Progenitor cell of endocrine pancreas (in vitro differentiated cells): ENCODE measurements at regions not wholly inside any gene's neighbourhood (a gene's known extent, or its start where the extent isn't known, plus 50 kb on each side); places are given as distances from the start of the nearest gene placed in this dataset.
"Not testable (repeated sequence)": the region's sequence is repeated elsewhere in the genome, so short reads cannot be mapped to it uniquely, and the experiment has no call there.

Source experiments
- DNase-seq: peaks from one replicate; pipeline ENCODE4 v3.0.0; 2021; ENCODE audit warnings: low spot score; ENCODE audit not compliant: unreplicated experiment
- H3K27ac Mint-ChIP-seq: 2 replicates; pipeline ENCODE4 v1.8.0; 2021; ENCODE audit warnings: mild to moderate bottlenecking, moderate library complexity, mixed read lengths
- H3K27me3 Mint-ChIP-seq: 2 replicates; pipeline ENCODE4 v1.8.0; 2021; ENCODE audit warnings: mixed read lengths
- H3K36me3 Mint-ChIP-seq: 2 replicates; pipeline ENCODE4 v1.8.0; 2022; ENCODE audit warnings: mixed read lengths; ENCODE audit not compliant: insufficient read depth
- H3K4me1 Mint-ChIP-seq: 2 replicates; pipeline ENCODE4 v1.8.0; 2021; ENCODE audit warnings: low read depth, mixed read lengths
- H3K4me3 Mint-ChIP-seq: 2 replicates; pipeline ENCODE4 v1.8.0; 2021; ENCODE audit warnings: low read depth, mild to moderate bottlenecking, moderate library complexity, mixed read lengths
- H3K9me3 Mint-ChIP-seq: 2 replicates; pipeline ENCODE4 v1.8.0; 2021; ENCODE audit warnings: low read depth, mixed read lengths
- TF ChIP-seq, protein P1 (sequence below): fragments of 200-600 bp; sonication (generic); IDR thresholded peaks from one replicate; pipeline ENCODE4 v1.5.0; 2021; ENCODE audit warnings: antibody characterized with exemption, mild to moderate bottlenecking; ENCODE audit not compliant: unreplicated experiment

- Mint-ChIP-seq H3K4me1 (peaks cover 4% of the 10 kb centered on the region), H3K9me3 (peaks cover 3% of the 10 kb centered on the region), H3K27ac (no peak overlapping the region), H3K4me3 (no peak overlapping the region), H3K27me3 (no peaks in the 10 kb centered on the region), H3K36me3 (no peaks in the 10 kb centered on the region)
- DNase-seq = no peak
- TF ChIP-seq, protein P1, sequence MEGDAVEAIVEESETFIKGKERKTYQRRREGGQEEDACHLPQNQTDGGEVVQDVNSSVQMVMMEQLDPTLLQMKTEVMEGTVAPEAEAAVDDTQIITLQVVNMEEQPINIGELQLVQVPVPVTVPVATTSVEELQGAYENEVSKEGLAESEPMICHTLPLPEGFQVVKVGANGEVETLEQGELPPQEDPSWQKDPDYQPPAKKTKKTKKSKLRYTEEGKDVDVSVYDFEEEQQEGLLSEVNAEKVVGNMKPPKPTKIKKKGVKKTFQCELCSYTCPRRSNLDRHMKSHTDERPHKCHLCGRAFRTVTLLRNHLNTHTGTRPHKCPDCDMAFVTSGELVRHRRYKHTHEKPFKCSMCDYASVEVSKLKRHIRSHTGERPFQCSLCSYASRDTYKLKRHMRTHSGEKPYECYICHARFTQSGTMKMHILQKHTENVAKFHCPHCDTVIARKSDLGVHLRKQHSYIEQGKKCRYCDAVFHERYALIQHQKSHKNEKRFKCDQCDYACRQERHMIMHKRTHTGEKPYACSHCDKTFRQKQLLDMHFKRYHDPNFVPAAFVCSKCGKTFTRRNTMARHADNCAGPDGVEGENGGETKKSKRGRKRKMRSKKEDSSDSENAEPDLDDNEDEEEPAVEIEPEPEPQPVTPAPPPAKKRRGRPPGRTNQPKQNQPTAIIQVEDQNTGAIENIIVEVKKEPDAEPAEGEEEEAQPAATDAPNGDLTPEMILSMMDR = no peak
Observed at GRCh38 chr13:23025864-23026608, 154.7 kb upstream of the SGCG start.

DNA sequence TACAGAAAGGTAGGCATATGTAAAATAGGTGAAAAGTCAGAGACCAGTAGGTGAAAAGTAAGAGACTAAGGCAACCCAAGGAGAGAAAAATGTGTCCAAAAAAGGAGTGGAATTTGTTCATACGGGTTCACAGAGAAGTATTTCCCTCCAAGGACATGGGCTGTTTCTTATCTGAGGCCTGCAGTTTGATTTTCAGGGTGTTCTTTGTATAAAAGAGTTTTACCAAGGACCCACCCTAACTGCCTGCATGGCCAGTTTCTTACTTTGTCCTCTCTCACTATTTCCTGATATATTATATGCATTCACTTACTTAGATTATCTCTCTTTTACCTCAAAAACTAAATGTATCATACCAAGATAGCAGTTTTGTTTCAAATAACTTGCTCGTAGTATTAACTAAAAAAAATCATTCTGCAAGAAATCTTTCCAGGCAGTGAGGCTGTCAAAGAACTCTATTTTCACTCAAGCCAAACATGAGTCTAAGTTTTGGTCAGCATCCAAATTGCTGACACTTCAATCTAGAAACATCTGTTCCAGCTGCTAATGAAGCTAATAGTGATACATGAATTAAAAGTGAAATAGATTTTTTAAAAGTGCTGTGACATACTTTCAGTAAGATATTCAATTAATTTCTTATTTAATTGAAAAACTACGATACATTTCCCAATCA lies 141.4 kb upstream of the SGCG start:
- H3K36me3 Mint-ChIP-seq = no peaks in the 10 kb centered on the region
- peaks cover 1% of the 10 kb centered on the region for H3K4me1 Mint-ChIP-seq
- H3K27ac Mint-ChIP-seq = no peak overlapping the region
- no peak for DNase-seq
- H3K9me3 Mint-ChIP-seq = no peaks in the 10 kb centered on the region
- no peak overlapping the region for H3K4me3 Mint-ChIP-seq
- TF ChIP-seq, protein P1 = no peak
- H3K27me3 Mint-ChIP-seq = no peaks in the 10 kb centered on the region

DNA sequence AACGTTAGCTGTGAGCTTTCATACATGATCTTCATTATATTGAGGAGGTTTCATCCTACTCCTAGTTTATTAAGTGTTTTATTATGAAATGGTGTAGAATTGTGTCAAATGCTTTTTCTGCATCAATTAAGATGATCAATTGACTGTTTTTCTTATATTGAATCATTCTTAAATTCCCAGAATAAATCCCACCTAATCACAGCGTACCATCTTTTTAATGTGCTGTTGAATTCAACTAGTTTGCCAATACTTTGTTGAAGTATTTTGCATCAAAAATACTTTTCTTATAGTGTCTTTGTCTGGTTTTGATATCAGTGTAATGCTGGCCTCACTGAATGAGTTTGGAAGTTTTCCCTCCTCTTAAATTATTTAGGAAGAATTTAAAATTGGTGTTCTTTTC lies 138.6 kb upstream of the SGCG start:
- Mint-ChIP-seq H3K27me3 (no peaks in the 10 kb centered on the region), H3K4me3 (no peak overlapping the region), H3K9me3 (peaks cover 5% of the 10 kb centered on the region), H3K4me1 (peaks cover 1% of the 10 kb centered on the region), H3K36me3 (peaks cover 4% of the 10 kb centered on the region), H3K27ac (no peak overlapping the region)
- no peak for DNase-seq
- TF ChIP-seq, protein P1 = no peak

DNA sequence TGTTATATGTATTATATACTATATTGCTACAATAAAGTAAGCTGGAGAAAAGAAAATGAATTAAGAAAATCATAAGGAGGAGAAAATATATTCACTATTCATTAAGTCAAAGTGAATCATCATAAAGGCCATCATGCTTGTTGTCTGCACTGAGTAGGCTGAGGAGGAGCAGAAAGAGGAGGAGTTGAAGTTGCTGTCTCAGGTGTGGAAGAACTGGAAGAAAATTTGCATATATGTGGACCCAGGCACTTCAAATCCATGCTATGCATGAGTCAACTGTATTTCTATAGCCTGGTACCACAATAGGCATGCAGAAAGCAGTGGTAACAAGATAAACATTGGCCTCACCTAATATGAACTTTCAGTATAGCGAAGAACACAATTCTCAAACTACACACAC lies 135.9 kb upstream of the SGCG start:
- peaks cover 7% of the 10 kb centered on the region for H3K36me3 Mint-ChIP-seq
- no peak overlapping the region for H3K27ac Mint-ChIP-seq
- no peaks in the 10 kb centered on the region for H3K27me3 Mint-ChIP-seq
- TF ChIP-seq, protein P1 = no peak
- H3K9me3 Mint-ChIP-seq = peaks cover 9% of the 10 kb centered on the region
- peaks cover 15% of the 10 kb centered on the region for H3K4me1 Mint-ChIP-seq
- no peak overlapping the region for H3K4me3 Mint-ChIP-seq
- no peak for DNase-seq

DNA sequence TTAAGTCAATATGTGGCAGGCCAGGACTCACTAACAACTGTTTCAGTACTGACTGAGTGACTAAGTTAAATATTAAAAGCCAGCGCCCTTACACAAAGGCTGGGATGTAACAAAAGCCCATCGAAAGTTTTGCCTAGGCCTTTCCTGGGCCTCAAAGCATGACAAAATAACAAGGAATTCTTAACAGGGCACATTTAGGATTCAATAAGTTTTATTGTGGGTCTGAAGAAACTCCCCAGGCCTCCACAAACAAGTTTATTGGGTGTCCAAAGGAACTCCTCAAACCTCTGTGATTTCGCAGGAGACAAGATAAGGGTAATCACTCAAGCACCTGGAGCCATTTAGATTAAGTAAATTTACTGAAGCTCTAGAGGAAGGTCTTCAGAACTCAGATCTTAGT lies 130.7 kb upstream of the SGCG start:
- TF ChIP-seq, protein P1 = no peak
- no peak for DNase-seq
- Mint-ChIP-seq H3K27me3 (no peaks in the 10 kb centered on the region), H3K4me3 (no peak overlapping the region), H3K27ac (peak overlapping the region; percentile 97), H3K36me3 (peaks cover 7% of the 10 kb centered on the region), H3K4me1 (peaks cover 31% of the 10 kb centered on the region), H3K9me3 (peaks cover 9% of the 10 kb centered on the region)

DNA sequence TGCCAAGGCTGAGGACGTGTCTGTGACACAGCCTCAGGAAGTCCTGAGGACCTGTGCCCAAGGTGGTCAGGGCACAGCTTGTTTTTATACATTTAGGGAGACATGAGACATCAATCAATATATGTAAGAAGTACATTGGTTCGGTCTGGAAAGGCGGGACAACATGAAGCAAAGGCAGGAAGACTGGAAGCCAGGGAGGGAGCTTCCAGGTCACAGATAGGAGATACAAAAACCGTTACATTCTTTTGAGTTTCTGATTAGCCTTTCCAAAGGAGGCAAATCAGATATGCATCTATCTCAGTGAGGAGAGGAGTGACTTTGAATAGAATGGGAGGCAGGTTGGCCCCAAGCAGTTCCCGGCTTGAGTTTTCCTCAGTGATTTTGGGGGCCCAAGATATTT lies 127.1 kb upstream of the SGCG start:
- not testable (repeated sequence) for DNase-seq, H3K4me3 Mint-ChIP-seq, H3K27ac Mint-ChIP-seq, H3K9me3 Mint-ChIP-seq, H3K36me3 Mint-ChIP-seq, H3K27me3 Mint-ChIP-seq
- peaks cover 27% of the 10 kb centered on the region for H3K4me1 Mint-ChIP-seq
